Left colon (tissue), 2 donors: ENCODE measurements at regions not wholly inside any gene's neighbourhood (a gene's known extent, or its start where the extent isn't known, plus 50 kb on each side); places are given as distances from the start of the nearest gene placed in this dataset.

ENCODE experiments used
- ATAC-seq: fragments of 200-7000 bp; cut with Tn5 transposase; one replicate; pipeline ENCODE4 v1.9.1; 2020; ENCODE audit warnings: mild to moderate bottlenecking, moderate library complexity
- DNase-seq, 2 donors: peaks; one replicate each; pipeline ENCODE4 v3.0.0-alpha.2; 2020
- intact Hi-C, 2 donors: fragments of 100-400 bp; cut with DNase I in 1 of 2; cut with micrococcal nuclease in 1 of 2; formaldehyde crosslinking; loops; one replicate each; pipeline versions ENCODE4 v1.11.2 to v1.14.0; 2022; cut with DNase I, micrococcal nuclease
- donor health status: DM: no; HTN: no; CAD: no.
- donor health status: DM: yes; HTN: yes; CAD: no.

GRCh38 chr3:117380631-117381030 lies 671.1 kb downstream of the TUSC7 start:
- DNase-seq (no peak), ATAC-seq (no peak)
- intact Hi-C loops = no loop called here

DNA sequence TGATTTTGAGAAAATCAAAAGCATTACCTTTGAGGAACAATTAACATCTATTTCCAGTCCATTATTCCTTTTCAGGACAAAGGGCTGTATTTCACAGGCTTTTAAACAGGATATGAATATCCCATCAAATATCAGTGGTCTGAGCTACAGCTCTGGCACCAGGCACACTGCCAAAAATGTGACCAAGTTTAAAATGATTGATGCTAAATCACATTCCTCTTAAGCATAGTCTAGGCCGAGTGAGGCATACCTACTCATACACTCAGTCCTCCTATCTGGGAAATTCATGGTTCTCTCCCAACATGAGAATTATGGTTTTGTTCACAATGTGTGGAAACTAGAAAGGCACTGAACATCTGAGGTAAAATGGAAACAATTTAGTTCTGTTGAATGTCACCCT lies 683.5 kb downstream of the TUSC7 start:
- DNase-seq = no peak
- intact Hi-C loops = no loop called here
- no peak for ATAC-seq

- DNase-seq = no peak
- intact Hi-C loops = no loop called here
- peak; percentile 51 for ATAC-seq
These were observed 688.7 kb downstream of the TUSC7 start for GRCh38 chr3:117398141-117398899.

- ATAC-seq = no peak
- DNase-seq = no peak
- intact Hi-C loops = no loop called here
These were observed 689.9 kb downstream of the TUSC7 start for GRCh38 chr3:117399311-117400078.

DNA sequence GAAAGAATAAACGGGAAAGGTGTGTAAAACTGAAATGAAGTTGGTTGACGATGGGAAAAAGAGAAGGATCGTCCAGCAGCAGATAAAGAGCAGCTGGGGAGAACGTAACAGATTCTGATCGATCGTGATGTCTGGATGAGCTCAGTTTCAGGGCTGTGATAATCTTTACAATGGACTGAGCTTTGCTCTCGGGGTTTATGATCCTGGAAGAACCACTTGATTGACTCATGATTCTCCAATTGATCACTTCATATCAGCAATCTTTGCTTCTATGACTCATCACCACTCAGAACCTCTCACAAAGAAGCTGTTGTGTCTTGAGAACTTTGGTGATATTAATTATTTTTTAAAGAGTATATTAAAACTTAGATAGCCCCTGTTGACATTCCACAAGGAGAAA lies 690.7 kb downstream of the TUSC7 start:
- no peak for ATAC-seq
- intact Hi-C loops = no loop called here
- no peak for DNase-seq

DNA sequence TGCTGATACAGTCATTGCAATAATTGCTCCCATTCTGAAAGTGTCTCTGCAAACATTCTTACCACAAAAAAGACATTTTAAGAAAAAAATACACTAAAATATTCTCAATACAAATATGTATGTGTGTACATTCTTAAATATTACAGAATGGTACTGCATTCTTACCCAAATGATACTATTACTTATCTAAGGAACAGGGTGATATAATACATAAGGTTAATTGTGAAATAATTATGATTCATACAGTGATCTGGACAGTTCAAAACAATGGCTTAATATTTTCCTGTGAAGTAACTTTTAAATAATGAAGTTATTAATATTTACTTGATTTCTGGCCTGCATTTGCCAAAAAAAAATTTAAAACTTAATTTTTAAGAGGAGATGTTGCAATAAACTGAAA lies 694.6 kb downstream of the TUSC7 start:
- ATAC-seq = no peak
- intact Hi-C loops = no loop called here
- no peak for DNase-seq

DNA sequence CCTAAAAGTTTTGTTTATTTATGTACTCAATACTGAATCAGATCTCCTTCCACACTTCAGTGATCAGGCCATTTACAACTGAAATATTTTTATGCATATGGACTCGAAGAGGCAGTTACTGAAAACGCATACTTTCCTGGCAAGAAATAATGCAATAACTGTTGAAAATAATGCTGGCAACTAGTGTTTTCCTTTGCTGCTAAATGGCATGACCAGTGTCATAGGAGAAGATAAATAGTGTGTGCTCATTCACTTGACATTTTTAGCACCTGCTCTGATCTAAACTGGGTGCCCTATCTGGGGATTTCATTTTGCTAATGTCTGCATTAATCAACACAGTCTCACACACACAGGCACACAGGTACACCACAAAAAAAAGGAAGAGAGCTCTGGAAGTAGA lies 695.2 kb downstream of the TUSC7 start:
- ATAC-seq = no peak
- intact Hi-C loops = no loop called here

DNA sequence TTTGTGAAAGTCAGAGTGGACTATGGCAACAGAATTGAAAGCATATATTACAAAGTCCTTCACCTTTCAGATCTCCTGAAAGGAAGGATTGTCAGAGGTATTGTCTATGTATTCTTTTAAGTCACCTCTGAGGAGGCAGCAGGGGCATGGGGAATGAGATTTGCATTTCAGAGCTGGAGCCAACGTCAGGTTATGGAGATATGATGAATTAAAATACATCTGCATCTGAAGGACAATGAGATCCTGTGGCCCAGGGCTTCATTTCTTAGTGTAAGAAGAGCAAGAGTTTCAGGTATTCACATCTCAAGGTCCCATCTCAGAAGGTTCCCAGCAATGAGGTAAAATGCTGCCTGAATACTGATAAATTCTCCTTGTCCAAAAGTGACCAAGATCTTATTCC lies 695.8 kb downstream of the TUSC7 start:
- intact Hi-C loops = no loop called here
- no peak for ATAC-seq
- DNase-seq = no peak

More for the DNA sequence above, 695.2 kb downstream of the TUSC7 start:
- DNase-seq = no peak

DNA sequence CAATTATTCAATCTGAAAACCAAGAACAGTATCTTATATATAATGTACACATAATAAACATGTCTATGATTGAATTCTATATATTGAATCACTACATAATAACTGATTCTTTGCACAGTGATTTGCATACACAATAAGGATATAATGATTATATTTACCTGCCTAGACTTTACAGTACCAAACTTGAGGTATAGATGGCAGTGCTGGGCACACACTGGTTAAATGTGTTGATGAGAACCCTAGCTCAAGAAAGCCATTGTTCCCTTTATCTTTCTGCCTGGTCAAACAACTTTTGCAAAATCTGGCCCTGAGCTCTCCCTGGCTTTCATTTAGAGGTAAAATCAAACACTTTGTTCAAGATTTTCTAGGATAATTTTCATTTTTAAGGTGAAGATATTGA lies 697.7 kb downstream of the TUSC7 start:
- DNase-seq (no peak), ATAC-seq (peak; percentile 67)
- intact Hi-C loops = no loop called here

DNA sequence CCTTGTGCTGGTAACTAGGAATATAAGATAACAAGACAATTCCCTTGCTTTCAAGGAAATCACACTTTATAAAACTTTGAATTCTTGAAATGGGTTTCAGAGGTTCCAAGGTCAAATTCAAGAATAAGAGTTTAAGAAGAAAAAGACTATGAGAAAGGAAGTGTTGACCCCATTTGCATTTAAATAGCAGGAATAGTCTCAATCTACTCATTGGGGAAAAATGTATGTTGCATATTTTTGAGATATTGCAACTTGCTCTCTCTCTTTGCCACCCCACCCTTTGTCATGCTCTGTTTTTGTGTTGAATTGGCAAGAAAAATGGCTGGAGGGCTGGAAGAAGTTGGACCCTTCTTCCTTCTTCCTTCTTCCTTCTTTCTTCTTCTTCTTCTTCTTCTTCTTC lies 699.2 kb downstream of the TUSC7 start:
- DNase-seq = no peak
- ATAC-seq = no peak
- intact Hi-C loops = no loop called here

GRCh38 chr3:117409256-117409655 lies 699.7 kb downstream of the TUSC7 start:
- DNase-seq = no peak
- intact Hi-C loops = no loop called here
- ATAC-seq = no peak

DNA sequence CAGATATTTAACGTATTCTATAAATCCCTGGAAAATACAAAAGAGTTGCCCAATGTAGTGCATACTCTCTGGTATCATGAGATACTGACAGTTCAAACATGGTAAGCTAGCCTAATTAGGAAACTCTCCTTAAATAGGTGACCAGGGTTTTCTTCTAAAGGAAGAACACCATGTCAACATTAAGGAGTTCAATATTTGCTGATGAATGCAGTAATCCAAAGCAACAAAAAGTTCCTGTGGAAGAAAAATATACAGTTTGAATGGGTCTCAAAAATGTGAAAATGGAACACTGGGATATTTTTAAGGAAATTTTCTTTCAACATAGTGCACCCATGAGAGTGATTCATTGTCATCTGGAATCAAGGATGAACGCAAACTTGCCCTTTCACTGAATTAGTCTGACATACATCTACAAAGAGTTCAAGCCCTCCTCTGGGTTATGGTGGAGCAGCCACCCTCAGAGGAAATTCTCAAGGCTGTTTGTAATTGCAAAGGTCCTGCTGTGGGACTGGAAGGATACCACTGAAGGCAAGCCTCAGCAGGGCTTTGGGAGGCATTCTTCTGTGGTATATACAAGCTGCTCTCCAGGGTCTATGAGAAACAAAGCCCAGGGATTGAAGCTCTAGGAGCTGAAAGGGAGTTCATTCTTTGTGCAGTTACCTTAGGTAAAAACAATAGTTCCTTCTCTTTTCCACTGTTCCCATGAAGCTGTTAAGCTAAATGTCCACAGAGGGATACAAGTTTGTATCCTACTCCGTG lies 700.3 kb downstream of the TUSC7 start:
- DNase-seq (no peak), ATAC-seq (no peak)
- intact Hi-C loops = no loop called here

GRCh38 chr3:117411971-117412370 lies 702.4 kb downstream of the TUSC7 start:
- intact Hi-C loops = no loop called here
- ATAC-seq = no peak
- no peak for DNase-seq

DNA sequence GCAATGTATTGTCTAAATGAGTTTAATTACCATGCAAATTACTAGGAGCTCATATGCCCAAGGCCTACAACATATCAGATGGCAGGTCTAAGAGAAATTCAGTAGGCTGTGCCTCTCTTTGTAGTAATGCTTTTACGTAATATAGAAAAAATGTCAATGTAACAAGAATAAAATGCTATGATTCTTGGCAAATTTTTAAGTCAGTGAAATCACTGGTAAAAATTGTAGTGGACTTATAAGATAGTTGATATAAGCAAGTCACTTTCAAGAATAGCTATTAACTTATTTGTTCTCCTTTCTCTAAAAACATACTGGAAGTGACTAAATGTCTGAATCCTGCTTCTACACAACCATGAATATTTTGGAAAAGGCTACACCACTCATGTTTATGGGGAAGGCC lies 707.8 kb downstream of the TUSC7 start:
- intact Hi-C loops = no loop called here
- DNase-seq (no peak), ATAC-seq (no peak)

GRCh38 chr3:117427081-117427480 lies 717.5 kb downstream of the TUSC7 start:
- DNase-seq (no peak), ATAC-seq (no peak)
- intact Hi-C loops = no loop called here

GRCh38 chr3:117433427-117433826 lies 723.8 kb downstream of the TUSC7 start:
- intact Hi-C loops = no loop called here
- ATAC-seq (no peak), DNase-seq (no peak)

- intact Hi-C loops = no loop called here
- no peak for ATAC-seq
- DNase-seq = no peak
These were observed 725.3 kb downstream of the TUSC7 start for GRCh38 chr3:117434661-117435412.

DNA sequence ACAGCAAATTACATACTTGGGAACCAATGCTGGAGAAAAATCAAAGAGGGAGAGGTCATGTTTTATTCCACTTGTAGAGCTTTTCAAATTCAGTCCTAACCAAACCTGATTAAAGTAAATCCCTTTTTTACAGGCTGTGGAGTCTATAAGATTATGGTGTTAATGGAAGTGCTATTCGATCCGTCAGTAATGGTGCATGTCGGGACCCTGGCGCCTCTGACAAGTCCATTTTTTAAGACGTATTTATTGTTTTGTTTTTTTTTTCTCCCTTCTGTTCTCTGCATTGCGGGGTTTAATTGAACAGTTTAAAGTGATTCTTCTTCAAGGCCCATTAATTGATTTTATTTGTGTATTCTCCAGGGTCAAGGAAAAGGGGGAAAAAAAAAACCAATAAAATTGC lies 725.9 kb downstream of the TUSC7 start:
- no peak for ATAC-seq
- DNase-seq = no peak
- intact Hi-C loops = no loop called here

DNA sequence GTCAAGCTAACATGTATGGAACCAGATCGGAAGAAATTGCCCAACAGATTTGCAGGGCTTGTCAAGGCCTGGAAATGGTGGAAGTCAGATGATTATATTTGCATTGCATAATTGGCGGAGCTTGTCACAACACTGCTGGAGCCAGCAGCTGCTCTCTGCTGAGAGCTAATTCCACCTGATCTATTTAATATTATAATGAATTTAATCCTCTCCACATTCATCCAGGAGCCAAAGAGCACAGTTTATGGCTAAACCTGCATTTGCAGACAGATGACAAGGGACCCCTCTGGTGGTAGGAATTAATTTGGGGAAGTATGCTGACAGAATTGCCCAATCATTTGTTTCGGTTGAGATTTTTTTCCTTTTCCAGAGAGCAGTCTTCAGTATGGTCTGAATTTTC lies 730.2 kb downstream of the TUSC7 start:
- no peak for DNase-seq
- peak; percentile 16 for ATAC-seq
- intact Hi-C loops = no loop called here
